GM21515 (cell line): ENCODE measurements at regions not wholly inside any gene's neighbourhood (a gene's known extent, or its start where the extent isn't known, plus 50 kb on each side); places are given as distances from the start of the nearest gene placed in this dataset.

ENCODE experiments used
- ATAC-seq: cut with Tn5 transposase; IDR thresholded peaks from one replicate; pipeline ENCODE4 v1.9.1; 2021; ENCODE audit not compliant: unreplicated experiment

DNA sequence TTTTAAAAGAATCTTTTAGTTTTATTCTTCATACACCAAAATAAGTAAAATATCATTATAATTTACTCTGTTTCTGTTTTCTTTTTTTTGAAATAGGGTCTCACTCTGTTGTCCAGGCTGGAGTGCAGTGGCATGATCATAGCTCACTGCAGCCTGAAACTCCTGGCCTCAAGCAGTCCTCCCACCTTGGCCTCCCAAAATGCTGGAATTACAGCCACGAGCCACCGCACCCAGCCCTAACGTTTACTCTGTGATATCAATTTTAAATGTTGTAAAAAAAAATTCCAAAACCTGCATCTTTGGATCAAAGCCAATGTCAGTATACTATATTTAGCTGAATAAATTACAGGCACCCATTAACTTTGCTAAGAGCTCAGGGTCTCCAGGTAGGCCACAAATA, 437.1 kb upstream of the USP15 start:
- no peak for ATAC-seq

GRCh38 chr12:61846765-61847164, 413.4 kb upstream of the USP15 start:
- ATAC-seq: no peak

GRCh38 chr12:61848893-61849292, 411.3 kb upstream of the USP15 start:
- no peak for ATAC-seq

GRCh38 chr12:61853945-61854344, 406.3 kb upstream of the USP15 start:
- no peak for ATAC-seq

DNA sequence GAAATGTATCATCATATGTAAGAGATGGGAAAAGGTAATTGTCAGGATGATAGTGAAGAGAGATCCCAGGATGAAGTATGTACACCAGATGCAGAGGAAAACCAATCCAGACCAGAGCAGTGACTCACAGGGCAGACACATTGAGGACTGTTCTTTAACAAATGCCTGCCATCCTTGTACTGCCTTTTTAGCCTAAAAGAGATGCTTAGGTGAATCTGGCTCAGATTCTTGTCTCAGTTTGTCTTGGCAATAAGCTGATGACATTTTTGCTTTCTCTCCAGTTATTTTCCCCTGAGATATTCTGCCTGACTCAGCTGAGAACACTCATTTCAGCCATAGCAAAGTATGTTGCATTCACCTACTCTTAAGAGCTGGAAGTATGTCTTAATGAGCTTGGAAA, 405.3 kb upstream of the USP15 start:
- ATAC-seq: no peak

DNA sequence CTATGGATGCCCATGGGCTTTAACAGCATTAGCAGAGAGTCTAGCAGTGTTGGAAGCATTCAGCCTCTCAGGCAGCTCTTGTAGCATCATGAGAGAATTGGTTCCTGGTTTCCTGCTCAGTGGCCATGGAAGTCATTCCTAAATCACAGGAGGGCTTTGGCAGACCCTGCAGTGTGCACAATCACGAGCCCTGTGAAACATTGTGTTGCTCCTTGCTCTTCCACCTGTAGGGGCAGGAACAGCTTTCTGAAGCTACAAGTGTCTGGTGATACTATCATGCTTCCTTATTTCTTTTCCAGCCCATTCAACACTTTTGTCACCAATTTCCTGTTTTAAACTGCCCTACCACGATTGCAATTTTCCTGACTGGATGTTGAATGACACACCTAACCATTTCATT, 402.2 kb upstream of the USP15 start:
- no peak for ATAC-seq

GRCh38 chr12:61860451-61860850, 399.8 kb upstream of the USP15 start:
- no peak for ATAC-seq

- ATAC-seq: no peak
Measured at GRCh38 chr12:61862986-61863385, 397.2 kb upstream of the USP15 start.

- ATAC-seq: no peak
Measured at GRCh38 chr12:61863811-61864210, 396.4 kb upstream of the USP15 start.

DNA sequence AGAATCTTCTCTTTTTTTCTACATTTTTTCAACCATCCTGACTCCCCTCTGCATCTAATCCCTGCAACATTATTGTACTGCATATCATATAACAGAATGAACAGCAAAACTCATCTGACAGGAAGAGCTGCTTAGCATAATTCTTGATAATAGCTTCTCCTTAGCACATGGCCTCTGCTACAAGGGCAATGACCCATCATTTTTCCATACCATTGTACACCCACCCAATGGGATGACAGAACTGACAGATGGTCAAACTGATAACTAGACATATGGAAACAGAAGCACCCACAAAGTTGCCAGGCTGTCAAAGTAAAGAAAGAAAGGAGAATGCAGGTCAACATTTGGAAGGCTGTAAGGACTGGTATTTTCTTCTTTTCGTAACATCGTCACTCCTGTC, 390.4 kb upstream of the USP15 start:
- ATAC-seq: no peak

GRCh38 chr12:61870658-61871484, 389.3 kb upstream of the USP15 start:
- ATAC-seq: no peak

GRCh38 chr12:61871485-61871810, 388.8 kb upstream of the USP15 start:
- ATAC-seq: no peak

DNA sequence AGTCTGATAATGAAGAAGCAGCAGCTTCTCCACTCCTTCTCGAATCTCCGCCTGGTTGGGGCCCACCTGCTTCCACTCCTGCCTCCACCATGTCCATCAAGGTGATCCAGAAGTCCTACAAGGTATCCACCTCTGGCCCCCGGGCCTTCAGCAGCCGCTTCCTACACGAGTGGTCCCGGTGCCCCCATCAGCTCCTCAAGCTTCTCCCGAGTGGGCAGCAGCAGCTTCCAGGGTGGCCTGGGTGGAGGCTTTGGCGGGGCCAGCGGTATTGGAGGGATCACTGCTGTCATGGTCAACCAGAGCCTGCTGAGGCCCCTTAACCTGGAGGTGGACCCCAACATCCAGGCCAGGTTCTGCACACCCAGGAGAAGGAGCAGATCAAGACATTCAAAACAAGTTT, 381.0 kb upstream of the USP15 start:
- ATAC-seq: no peak

DNA sequence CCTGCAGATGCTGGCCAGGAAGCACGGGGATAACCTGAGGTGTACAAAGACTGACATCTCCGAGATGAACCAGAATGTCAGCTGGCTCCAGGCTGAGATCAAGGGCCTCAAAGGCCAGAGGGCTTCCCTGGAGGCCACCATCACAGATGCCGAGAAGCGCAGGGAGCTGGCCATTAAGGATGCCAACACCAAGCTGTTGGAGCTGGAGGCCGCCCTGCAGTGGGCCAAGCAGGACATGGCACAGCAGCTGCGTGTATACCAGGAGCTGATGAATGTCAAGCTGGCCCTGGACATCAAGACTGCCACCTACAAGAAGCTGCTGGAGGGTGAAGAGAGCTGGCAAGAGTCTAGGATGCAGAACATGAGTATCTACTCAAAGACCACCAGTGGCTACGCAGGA, 380.0 kb upstream of the USP15 start:
- no peak for ATAC-seq

GRCh38 chr12:61891632-61892031, 368.6 kb upstream of the USP15 start:
- ATAC-seq: no peak

GRCh38 chr12:61894168-61894567, 366.0 kb upstream of the USP15 start:
- ATAC-seq: no peak

GRCh38 chr12:61896436-61896835, 363.8 kb upstream of the USP15 start:
- ATAC-seq: no peak

- ATAC-seq: no peak
Measured at GRCh38 chr12:61902403-61902802, 357.8 kb upstream of the USP15 start.

DNA sequence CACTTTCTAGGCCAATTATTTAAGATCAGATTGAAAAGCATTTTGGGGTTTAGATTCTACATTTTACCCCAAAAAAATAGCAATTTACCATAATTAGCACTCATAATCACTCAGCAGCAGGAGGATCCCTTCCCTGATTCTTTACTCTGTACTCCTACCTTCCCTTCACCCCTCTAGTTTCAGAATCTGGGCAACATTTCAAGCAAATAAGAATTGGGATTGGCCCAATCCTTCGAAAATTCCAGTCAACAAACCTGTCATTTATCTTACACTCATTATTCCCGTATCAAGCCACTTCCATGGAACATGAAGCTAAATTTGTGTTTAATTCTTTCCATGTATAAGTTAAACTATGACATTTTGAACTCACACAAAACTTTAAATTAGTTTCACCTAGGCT, 349.1 kb upstream of the USP15 start:
- no peak for ATAC-seq

GRCh38 chr12:61915420-61915819, 344.8 kb upstream of the USP15 start:
- no peak for ATAC-seq

- no peak for ATAC-seq
Measured at GRCh38 chr12:61916831-61917230, 343.4 kb upstream of the USP15 start.

DNA sequence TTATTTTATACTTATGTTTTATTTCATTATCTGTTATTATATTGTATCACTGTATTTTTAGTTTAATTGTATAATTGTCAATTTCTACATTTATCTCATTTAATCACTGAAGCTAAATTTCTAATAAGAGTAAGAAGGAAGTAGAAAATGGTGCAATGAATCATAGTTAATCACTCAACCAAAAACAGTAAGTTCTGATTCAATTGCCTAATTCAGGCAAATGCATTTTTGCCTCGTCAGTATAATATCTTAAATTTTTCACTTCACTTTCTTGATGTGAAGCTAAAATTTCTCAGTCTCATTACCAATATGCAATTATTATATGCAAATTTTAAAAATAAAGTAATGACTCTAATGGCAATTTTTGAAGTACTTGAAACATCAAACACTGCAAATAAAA, 340.5 kb upstream of the USP15 start:
- no peak for ATAC-seq

GRCh38 chr12:61920230-61920629, 340.0 kb upstream of the USP15 start:
- no peak for ATAC-seq
